ENCODE measurements at regions not wholly inside any gene's neighbourhood (a gene's known extent, or its start where the extent isn't known, plus 50 kb on each side); places are given as distances from the start of the nearest gene placed in this dataset.
"Not testable (repeated sequence)": the region's sequence is repeated elsewhere in the genome, so short reads cannot be mapped to it uniquely, and the experiment has no call there.

DNA sequence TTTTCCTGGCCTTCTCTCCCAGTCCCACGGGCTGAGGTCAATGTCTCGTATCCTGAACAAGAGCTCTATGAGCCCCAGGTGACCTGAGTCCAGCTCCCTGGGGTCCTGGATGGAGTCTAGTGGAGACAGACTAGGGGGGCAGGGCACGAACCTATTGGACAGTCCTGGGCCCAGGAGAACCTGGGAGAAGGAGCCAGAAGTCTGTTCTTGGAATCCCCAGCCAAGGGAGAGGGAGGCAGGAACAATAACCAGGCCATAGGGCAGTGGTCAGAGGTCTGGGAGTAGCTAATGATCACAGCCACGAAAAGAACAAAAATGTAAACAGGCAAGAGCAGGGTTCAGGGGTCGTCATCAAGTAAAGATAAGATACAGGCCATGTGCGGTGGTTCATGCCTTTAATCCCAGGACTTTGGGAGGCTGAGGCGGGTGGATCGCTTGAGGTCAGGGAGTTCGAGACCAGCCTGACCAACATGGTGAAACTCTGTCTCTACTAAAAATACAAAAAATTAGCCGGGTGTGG is 60.8 kb downstream of the COPRS start:
- WGBS = 52% methylated on average over 10 of the region's 10 CpGs
- no peak overlapping the region for H3K27ac ChIP-seq (ENCODE audit: low read depth in 1 of 2, low read length in 2 of 2)
- peak; percentile 40 for DNase-seq (ENCODE audit: low spot score)

DNA sequence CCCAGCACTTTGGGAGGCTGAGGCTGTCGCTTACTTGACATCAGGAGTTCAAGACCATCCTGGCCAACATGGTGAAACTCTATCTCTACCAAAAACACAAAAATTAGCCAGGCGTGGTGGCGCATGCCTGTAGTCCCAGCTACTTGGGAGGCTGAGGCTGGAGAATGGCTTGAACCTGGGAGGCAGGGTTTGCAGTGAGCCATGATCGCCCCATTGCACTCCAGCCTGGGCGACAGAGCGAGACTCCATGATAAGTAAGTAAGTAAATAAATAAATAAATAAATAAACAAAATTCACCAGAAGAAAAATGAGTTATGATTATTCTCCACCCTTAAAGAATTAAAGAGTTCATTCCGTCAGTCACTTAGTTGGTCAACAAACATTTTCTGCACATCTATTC is 63.1 kb downstream of the COPRS start:
- H3K4me3 ChIP-seq (ENCODE audit: low read depth in 1 of 3, low read length in 3 of 3); H3K36me3 ChIP-seq (ENCODE audit: control insufficient read depth in 4 of 4, insufficient read depth in 3 of 4, low read depth in 1 of 4, low read length in 3 of 4); H3K9me3 ChIP-seq (ENCODE audit: control insufficient read depth in 4 of 4, low read length in 3 of 4); H3K4me1 ChIP-seq (ENCODE audit: control insufficient read depth in 4 of 4, insufficient read depth in 4 of 4, low read length in 3 of 4); H3K27ac ChIP-seq (ENCODE audit: low read depth in 1 of 2, low read length in 2 of 2); H3K27me3 ChIP-seq (ENCODE audit: control insufficient read depth in 4 of 4, insufficient read depth in 4 of 4, low read length in 3 of 4); H3K9ac ChIP-seq (ENCODE audit: low read depth in 1 of 2, low read length in 2 of 2); DNase-seq (ENCODE audit: low spot score): not testable (repeated sequence)
- 98% methylated on average over 7 of the region's 7 CpGs for WGBS

More for the DNA sequence above, 60.8 kb downstream of the COPRS start:
- Histone ChIP-seq H3K9me3 (ENCODE audit: control insufficient read depth in 4 of 4, low read length in 3 of 4) (no peaks in the 10 kb centered on the region), H3K27me3 (ENCODE audit: control insufficient read depth in 4 of 4, insufficient read depth in 4 of 4, low read length in 3 of 4) (no peaks in the 10 kb centered on the region), H3K36me3 (ENCODE audit: control insufficient read depth in 4 of 4, insufficient read depth in 3 of 4, low read depth in 1 of 4, low read length in 3 of 4) (no peaks in the 10 kb centered on the region), H3K4me1 (ENCODE audit: control insufficient read depth in 4 of 4, insufficient read depth in 4 of 4, low read length in 3 of 4) (peaks cover 0 to 6% (median 0%) of the 10 kb centered on the region in 4 donors), H3K9ac (ENCODE audit: low read depth in 1 of 2, low read length in 2 of 2) (no peak overlapping the region), H3K4me3 (ENCODE audit: low read depth in 1 of 3, low read length in 3 of 3) (no peak overlapping the region)
- TF ChIP-seq FOXA2 (IDR thresholded peaks at IDR 0.05) (no peak), ZBTB33 (IDR thresholded peaks at IDR 0.05) (no peak), NR2F2 (IDR thresholded peaks at IDR 0.05) (peak; percentile 81), FOXA1 (IDR thresholded peaks at IDR 0.05) (no peak), HNF4G (IDR thresholded peaks at IDR 0.05) (no peak), RXRA (IDR thresholded peaks at IDR 0.05) (peak; percentile 32 to 38), HNF4A (conservative IDR thresholded peaks at IDR 0.05) (peak in 1 of 2 donors; percentile 42), RAD21 (IDR thresholded peaks at IDR 0.05) (no peak)

GRCh38 chr17:31794111-31794510 is 64.9 kb downstream of the COPRS start:
- H3K4me3 ChIP-seq (ENCODE audit: low read depth in 1 of 3, low read length in 3 of 3) = no peak overlapping the region
- no peak for DNase-seq (ENCODE audit: low spot score)
- H3K27me3 ChIP-seq (ENCODE audit: control insufficient read depth in 4 of 4, insufficient read depth in 4 of 4, low read length in 3 of 4) = no peaks in the 10 kb centered on the region
- H3K4me1 ChIP-seq (ENCODE audit: control insufficient read depth in 4 of 4, insufficient read depth in 4 of 4, low read length in 3 of 4) = peaks cover 0 to 5% (median 0%) of the 10 kb centered on the region in 4 donors
- H3K9me3 ChIP-seq (ENCODE audit: control insufficient read depth in 4 of 4, low read length in 3 of 4) = no peaks in the 10 kb centered on the region
- 95% methylated on average over 5 of the region's 5 CpGs for WGBS
- no peak overlapping the region for H3K27ac ChIP-seq (ENCODE audit: low read depth in 1 of 2, low read length in 2 of 2)
- H3K9ac ChIP-seq (ENCODE audit: low read depth in 1 of 2, low read length in 2 of 2) = no peak overlapping the region
- no peak for TF ChIP-seq REST (IDR thresholded peaks at IDR 0.05)
- TF ChIP-seq MAX (IDR thresholded peaks at IDR 0.05) = no peak
- TF ChIP-seq EGR1 (IDR thresholded peaks at IDR 0.05; ENCODE audit: low read depth in 2 of 2) = no peak
- no peak for TF ChIP-seq YY1 (IDR thresholded peaks at IDR 0.05)
- TF ChIP-seq HNF4G (IDR thresholded peaks at IDR 0.05) = no peak
- no peak for TF ChIP-seq GABPA (IDR thresholded peaks at IDR 0.05 in 1 of 2, conservative IDR thresholded peaks at IDR 0.05 in 1 of 2)
- no peak for TF ChIP-seq RXRA (IDR thresholded peaks at IDR 0.05)
- TF ChIP-seq TAF1 (conservative IDR thresholded peaks at IDR 0.05) = no peak
- TF ChIP-seq JUND (IDR thresholded peaks at IDR 0.05) = no peak
- H3K36me3 ChIP-seq (ENCODE audit: control insufficient read depth in 4 of 4, insufficient read depth in 3 of 4, low read depth in 1 of 4, low read length in 3 of 4) = no peaks in the 10 kb centered on the region

- DNase-seq (ENCODE audit: low spot score); H3K9ac ChIP-seq (ENCODE audit: low read depth in 1 of 2, low read length in 2 of 2); H3K9me3 ChIP-seq (ENCODE audit: control insufficient read depth in 4 of 4, low read length in 3 of 4); H3K36me3 ChIP-seq (ENCODE audit: control insufficient read depth in 4 of 4, insufficient read depth in 3 of 4, low read depth in 1 of 4, low read length in 3 of 4); H3K27ac ChIP-seq (ENCODE audit: low read depth in 1 of 2, low read length in 2 of 2); H3K4me3 ChIP-seq (ENCODE audit: low read depth in 1 of 3, low read length in 3 of 3); H3K27me3 ChIP-seq (ENCODE audit: control insufficient read depth in 4 of 4, insufficient read depth in 4 of 4, low read length in 3 of 4); H3K4me1 ChIP-seq (ENCODE audit: control insufficient read depth in 4 of 4, insufficient read depth in 4 of 4, low read length in 3 of 4): not testable (repeated sequence)
- WGBS = 93% methylated on average over 7 of the region's 7 CpGs
These were observed 65.4 kb downstream of the COPRS start for GRCh38 chr17:31793634-31794033.

All from liver (tissue), 7 donors.